H1 (cell line): ENCODE measurements at regions not wholly inside any gene's neighbourhood (a gene's known extent, or its start where the extent isn't known, plus 50 kb on each side); places are given as distances from the start of the nearest gene placed in this dataset.

Experiments used
- CTCF ChIA-PET: fragments of 300-600 bp; sonication (Branson Sonifier 250); formaldehyde crosslinking; loops from one replicate; lab custom pipeline; 2021; ENCODE audit not compliant: partially characterized antibody; lab: Charles Lee
- POLR2A ChIA-PET: fragments of 300-600 bp; sonication (Branson Sonifier 250); formaldehyde crosslinking; loops from one replicate; lab custom pipeline; 2021; ENCODE audit warnings: inconsistent platforms; ENCODE audit not compliant: partially characterized antibody; lab: Charles Lee
- DNase-seq, 2 experiments: peaks; one replicate each; pipeline versions ENCODE4 v3.0.0 to v3.0.0-alpha.2; 2010 to 2022; ENCODE audit warnings: low spot score in 2 of 2, low read depth in 1 of 2, mixed read lengths in 1 of 2
- FAIRE-seq: peaks from 2 replicates; lab custom pipeline; 2011; peaks lifted over from hg19 to GRCh38; lab: Jason Lieb, UNC
- H2AFZ ChIP-seq: 2 replicates; pipeline ENCODE4 v1.8.1; 2012; ENCODE audit warnings: low read length, inconsistent platforms
- H2AK5ac ChIP-seq: 2 replicates; pipeline ENCODE4 v1.6.1; 2013; ENCODE audit warnings: low read depth, low read length
- H2BK120ac ChIP-seq: replicated peaks from 2 replicates; pipeline ENCODE3; 2013; ENCODE audit warnings: low read depth, low read length, inconsistent platforms
- H2BK12ac ChIP-seq: 2 replicates; pipeline ENCODE4 v1.6.1; 2013; ENCODE audit warnings: low read depth, low read length
- H2BK15ac ChIP-seq: 2 replicates; pipeline ENCODE4 v1.6.1; 2013; ENCODE audit warnings: low read length
- H2BK20ac ChIP-seq: 2 replicates; pipeline ENCODE4 v1.6.1; 2013; ENCODE audit warnings: low read length
- H2BK5ac ChIP-seq: 2 replicates; pipeline ENCODE4 v1.6.1; 2013; ENCODE audit warnings: low read depth, low read length
- H3K14ac ChIP-seq: 2 replicates; pipeline ENCODE4 v1.6.1; 2013; ENCODE audit warnings: inconsistent platforms; ENCODE audit not compliant: insufficient read length
- H3K18ac ChIP-seq: 2 replicates; pipeline ENCODE4 v1.6.1; 2013; ENCODE audit warnings: low read length; ENCODE audit errors: extremely low read depth
- H3K23ac ChIP-seq: 2 replicates; pipeline ENCODE4 v1.6.1; 2013; ENCODE audit warnings: inconsistent platforms; ENCODE audit not compliant: insufficient read length
- H3K23me2 ChIP-seq: 2 replicates; pipeline ENCODE4 v1.6.1; 2013; ENCODE audit warnings: low read depth, low read length
- H3K27ac ChIP-seq: 2 replicates; pipeline ENCODE4 v1.6.1; 2011; ENCODE audit warnings: low read depth, low read length, inconsistent platforms
- H3K27me3 ChIP-seq, 4 experiments: replicated peaks in 1 of 4; 1 replicate in 1 of 4; 2 replicates in 3 of 4; pipeline versions ENCODE4 v1.6.1 to v1.8.1; 2011 to 2013; ENCODE audit warnings: low read length in 3 of 4, mild to moderate bottlenecking in 3 of 4, inconsistent platforms in 2 of 4, mixed read lengths in 2 of 4, moderate library complexity in 1 of 4; ENCODE audit not compliant: control insufficient read depth in 3 of 4, insufficient read depth in 3 of 4; ENCODE audit errors: extremely low read depth in 1 of 4
- H3K36me3 ChIP-seq, 4 experiments: 2 replicates each; pipeline versions ENCODE4 v1.6.1 to v1.8.1; 2011 to 2013; ENCODE audit warnings: mild to moderate bottlenecking in 4 of 4, low read length in 3 of 4, moderate library complexity in 2 of 4, control low read depth in 1 of 4, inconsistent platforms in 1 of 4; ENCODE audit not compliant: insufficient read depth in 4 of 4, control insufficient read depth in 2 of 4
- H3K4ac ChIP-seq: replicated peaks from 2 replicates; pipeline ENCODE3; 2013; ENCODE audit warnings: low read length, low read depth, mixed read lengths, inconsistent platforms; ENCODE audit not compliant: insufficient read length
- H3K4me1 ChIP-seq, 4 experiments: replicated peaks in 1 of 4; 1 replicate in 1 of 4; 2 replicates in 3 of 4; pipeline versions ENCODE4 v1.6.1 to v1.8.1; 2011 to 2013; ENCODE audit warnings: low read length in 3 of 4, inconsistent platforms in 2 of 4, mixed read lengths in 1 of 4; ENCODE audit not compliant: insufficient read depth in 4 of 4, control insufficient read depth in 3 of 4
- H3K4me2 ChIP-seq, 2 experiments: 2 replicates each; pipeline versions ENCODE4 v1.6.1 to v1.8.1; 2011 to 2013; ENCODE audit warnings: low read depth in 2 of 2, low read length in 2 of 2, control low read depth in 1 of 2, inconsistent platforms in 1 of 2, mild to moderate bottlenecking in 1 of 2; ENCODE audit not compliant: insufficient read depth in 1 of 2
- H3K4me3 ChIP-seq, 4 experiments: fragments of 200-600, 300-600 bp in 1 of 4; sonication (generic), shearing (Covaris generic), sonication (Bioruptor Twin) in 1 of 4; 2 replicates each; pipeline versions ENCODE4 v1.5.1 to v1.8.1; 2011 to 2016; ENCODE audit warnings: low read length in 4 of 4, low read depth in 3 of 4, control low read depth in 2 of 4, inconsistent platforms in 2 of 4, mild to moderate bottlenecking in 2 of 4, mixed read lengths in 1 of 4, moderate library complexity in 1 of 4; ENCODE audit not compliant: insufficient read depth in 2 of 4; ENCODE audit errors: extremely low read depth in 1 of 4
- H3K56ac ChIP-seq: replicated peaks from 2 replicates; pipeline ENCODE3; 2013; ENCODE audit warnings: low read depth, mild to moderate bottlenecking, mixed read lengths, low read length, inconsistent platforms; ENCODE audit not compliant: insufficient read length
- H3K79me1 ChIP-seq: 2 replicates; pipeline ENCODE4 v1.6.1; 2013; ENCODE audit warnings: low read depth, low read length, control low read depth
- H3K79me2 ChIP-seq, 2 experiments: 2 replicates each; pipeline versions ENCODE4 v1.6.1 to v1.8.1; 2012 to 2013; ENCODE audit warnings: low read length in 2 of 2, mild to moderate bottlenecking in 2 of 2, inconsistent platforms in 1 of 2; ENCODE audit not compliant: insufficient read depth in 2 of 2, control insufficient read depth in 1 of 2
- H3K9ac ChIP-seq, 4 experiments: replicated peaks in 1 of 4; 1 replicate in 1 of 4; 2 replicates in 3 of 4; pipeline versions ENCODE4 v1.6.1 to v1.8.1; 2011 to 2013; ENCODE audit warnings: low read depth in 3 of 4, low read length in 3 of 4, control low read depth in 2 of 4, mild to moderate bottlenecking in 2 of 4, moderate library complexity in 2 of 4, inconsistent platforms in 1 of 4; ENCODE audit errors: extremely low read depth in 1 of 4
- H3K9me3 ChIP-seq, 2 experiments: 2 replicates each; pipeline versions ENCODE4 v1.6.1 to v1.8.1; 2012 to 2013; ENCODE audit warnings: mild to moderate bottlenecking in 2 of 2, moderate library complexity in 2 of 2, control low read depth in 1 of 2, inconsistent platforms in 1 of 2, low read depth in 1 of 2, low read length in 1 of 2, mixed read lengths in 1 of 2; ENCODE audit not compliant: insufficient read depth in 2 of 2
- H4K20me1 ChIP-seq, 2 experiments: replicated peaks in 1 of 2; 2 replicates each; pipeline versions ENCODE3 to v1.8.1; 2011 to 2013; ENCODE audit warnings: inconsistent platforms in 2 of 2, low read length in 2 of 2, mild to moderate bottlenecking in 1 of 2; ENCODE audit not compliant: insufficient read depth in 2 of 2, control insufficient read depth in 1 of 2
- H4K5ac ChIP-seq: 2 replicates; pipeline ENCODE4 v1.6.1; 2013; ENCODE audit warnings: low read length, low read depth, mixed read lengths, inconsistent platforms; ENCODE audit not compliant: insufficient read length
- H4K8ac ChIP-seq: 2 replicates; pipeline ENCODE4 v1.8.0; 2013; ENCODE audit warnings: mild to moderate bottlenecking, moderate library complexity, low read length, inconsistent platforms; ENCODE audit not compliant: insufficient read depth; ENCODE audit errors: extremely low read depth
- H4K91ac ChIP-seq: replicated peaks from 2 replicates; pipeline ENCODE3; 2013; ENCODE audit warnings: low read length, mixed read lengths, inconsistent platforms; ENCODE audit not compliant: insufficient read length
- BCL11A ChIP-seq, 2 experiments: IDR thresholded peaks; one replicate each; pipeline ENCODE4 v1.6.1; 2011; ENCODE audit warnings: low read depth in 2 of 2, low read length in 2 of 2, mild to moderate bottlenecking in 2 of 2
- CHD2 ChIP-seq: IDR thresholded peaks from 2 replicates; pipeline ENCODE4 v1.6.1; 2012; ENCODE audit warnings: low read length, improper control_type of control experiment
- EGR1 ChIP-seq: IDR thresholded peaks from 2 replicates; pipeline ENCODE4 v1.6.1; 2011; ENCODE audit warnings: low read depth, low read length, borderline replicate concordance
- EP300 ChIP-seq, 2 experiments: IDR thresholded peaks; 1 replicate in 1 of 2; 2 replicates in 1 of 2; pipeline ENCODE4 v1.6.1; 2011 to 2012; ENCODE audit warnings: low read depth in 2 of 2, low read length in 2 of 2, mild to moderate bottlenecking in 2 of 2, borderline replicate concordance in 1 of 2, inconsistent platforms in 1 of 2, moderate library complexity in 1 of 2
- SIN3A ChIP-seq, 2 experiments: IDR thresholded peaks in 1 of 2; conservative IDR thresholded peaks in 1 of 2; 2 replicates each; pipeline ENCODE4 v1.6.1; 2011 to 2012; ENCODE audit warnings: low read length in 2 of 2, improper control_type of control experiment in 1 of 2, low read depth in 1 of 2, mild to moderate bottlenecking in 1 of 2
- SP1 ChIP-seq: IDR thresholded peaks from 2 replicates; pipeline ENCODE4 v1.6.1; 2011; ENCODE audit warnings: low read depth, low read length
- SP4 ChIP-seq: IDR thresholded peaks from 2 replicates; pipeline ENCODE4 v1.6.1; 2012; ENCODE audit warnings: low read length, inconsistent platforms
- TEAD4 ChIP-seq: IDR thresholded peaks from 2 replicates; pipeline ENCODE4 v1.6.1; 2012; ENCODE audit warnings: low read depth, low read length, inconsistent platforms, mixed read lengths
- YY1 ChIP-seq: IDR thresholded peaks from 2 replicates; pipeline ENCODE4 v1.6.1; 2011; ENCODE audit warnings: low read depth, mild to moderate bottlenecking, low read length

DNA sequence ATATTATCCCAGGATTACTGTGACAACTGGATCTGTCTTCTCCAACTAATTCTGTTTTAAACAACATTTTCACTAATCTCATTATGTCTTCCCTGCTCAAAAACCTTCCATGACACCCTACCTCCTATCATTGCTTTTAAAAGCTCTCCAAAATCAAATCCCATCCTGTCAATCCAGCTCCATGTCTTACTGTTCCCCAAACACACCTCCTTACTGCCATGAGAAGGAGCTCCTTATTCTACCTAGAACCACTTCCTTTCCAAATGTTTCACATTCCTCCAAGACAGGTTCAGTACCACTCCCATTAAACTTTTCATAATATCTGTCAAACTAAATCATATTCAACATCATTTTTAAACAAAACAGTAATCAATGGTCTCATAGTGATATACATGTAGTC, 66.9 kb upstream of the WDR17 start:
- H2BK12ac ChIP-seq, result no peak overlapping the region
- H2BK5ac ChIP-seq, result no peak overlapping the region
- H3K56ac ChIP-seq, result no peak overlapping the region
- no peak overlapping the region for H4K5ac ChIP-seq
- H3K27ac ChIP-seq, result no peak overlapping the region
- no peaks in the 10 kb centered on the region for H4K20me1 ChIP-seq
- ChIA-PET POLR2A (interaction anchor here (0.9 kb wide), 1 partner anchor 11 kb away, joined by 5 read pairs; no protein-coding TSS in a partner anchor), CTCF (interaction anchor here (0.9 to 3.1 kb wide), 3 partner anchors 11 to 19 kb away, joined by 3 to 10 read pairs (median 3); no protein-coding TSS in a partner anchor)
- no peak overlapping the region for H3K4ac ChIP-seq
- no peak overlapping the region for H2BK120ac ChIP-seq
- peaks cover 0 to 13% (median 4%) of the 10 kb centered on the region in 4 experiments; a peak in 4 of 7 replicates for H3K27me3 ChIP-seq
- H3K23ac ChIP-seq, result no peak overlapping the region
- peaks cover 0 to 3% (median 1%) of the 10 kb centered on the region in 4 experiments; a peak in 2 of 7 replicates for H3K4me1 ChIP-seq
- no peaks in the 10 kb centered on the region for H3K79me1 ChIP-seq
- no peak overlapping the region for H3K4me3 ChIP-seq
- no peak overlapping the region for H2BK20ac ChIP-seq
- H2BK15ac ChIP-seq, result no peak overlapping the region
- H3K9me3 ChIP-seq, result no peaks in the 10 kb centered on the region
- peak; percentile 85 for FAIRE-seq
- H4K91ac ChIP-seq, result no peak overlapping the region
- H3K23me2 ChIP-seq, result peaks cover 5% of the 10 kb centered on the region
- no peak overlapping the region for H4K8ac ChIP-seq
- H3K4me2 ChIP-seq, result no peak overlapping the region
- no peak overlapping the region for H2AK5ac ChIP-seq
- H3K79me2 ChIP-seq, result no peaks in the 10 kb centered on the region
- H3K36me3 ChIP-seq, result no peaks in the 10 kb centered on the region
- peak; percentile 43 to 72 for DNase-seq
- no peak overlapping the region for H2AFZ ChIP-seq
- H3K9ac ChIP-seq, result no peak overlapping the region
- H3K18ac ChIP-seq, result no peak overlapping the region
- no peak overlapping the region for H3K14ac ChIP-seq
- peak; percentile 9; the same call in 1 of the 2 replicates for TF ChIP-seq CHD2
- peak; percentile 57; the same call in 1 of the 2 replicates for TF ChIP-seq TEAD4
- peak; percentile 29; the same call in 1 of the 2 replicates for TF ChIP-seq YY1
- peak; percentile 65; the same call in 1 of the 2 replicates for TF ChIP-seq EGR1
- no peak for TF ChIP-seq SP4
- peak in 1 of 2 experiments; percentile 70; a peak in 1 of 3 replicates for TF ChIP-seq EP300 (IDR thresholded peaks at IDR 0.05; ENCODE audit: borderline replicate concordance in 1 of 2, low read depth in 2 of 2, low read length in 2 of 2)
- TF ChIP-seq BCL11A (IDR thresholded peaks at IDR 0.05; ENCODE audit: low read depth in 2 of 2, low read length in 2 of 2), result no peak
- peak; percentile 97 for TF ChIP-seq SP1
- TF ChIP-seq SIN3A (conservative IDR thresholded peaks at IDR 0.05 in 1 of 2, IDR thresholded peaks at IDR 0.05 in 1 of 2; ENCODE audit: low read depth in 1 of 2, low read length in 2 of 2), result 0 out of 4 replicates have a peak, but pooled peaks of 1 of the 2 experiments have one; percentile 54
